ENCODE measurements at regions not wholly inside any gene's neighbourhood (a gene's known extent, or its start where the extent isn't known, plus 50 kb on each side); places are given as distances from the start of the nearest gene placed in this dataset.

DNA sequence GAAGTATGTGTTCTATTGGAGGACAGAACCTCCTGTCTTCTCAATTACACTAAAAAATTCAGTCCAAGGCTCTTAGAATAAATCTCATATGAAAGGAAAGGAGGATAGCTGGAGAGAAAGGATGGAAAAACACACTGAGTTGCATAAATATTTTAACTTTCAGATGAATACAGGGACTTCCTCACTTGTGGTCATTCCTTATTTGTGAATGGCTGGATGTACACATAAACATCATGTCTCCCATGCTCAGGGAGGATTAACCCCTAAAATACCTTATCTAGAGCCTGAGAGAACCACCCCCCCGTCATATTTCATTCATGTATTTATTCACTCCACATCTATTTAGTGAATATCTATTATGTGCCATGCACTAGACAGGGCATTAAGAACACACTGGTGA, 217.6 kb upstream of the CITED2 start:
- H3K4me3 Mint-ChIP-seq: no peak overlapping the region
- TF ChIP-seq, protein P1, sequence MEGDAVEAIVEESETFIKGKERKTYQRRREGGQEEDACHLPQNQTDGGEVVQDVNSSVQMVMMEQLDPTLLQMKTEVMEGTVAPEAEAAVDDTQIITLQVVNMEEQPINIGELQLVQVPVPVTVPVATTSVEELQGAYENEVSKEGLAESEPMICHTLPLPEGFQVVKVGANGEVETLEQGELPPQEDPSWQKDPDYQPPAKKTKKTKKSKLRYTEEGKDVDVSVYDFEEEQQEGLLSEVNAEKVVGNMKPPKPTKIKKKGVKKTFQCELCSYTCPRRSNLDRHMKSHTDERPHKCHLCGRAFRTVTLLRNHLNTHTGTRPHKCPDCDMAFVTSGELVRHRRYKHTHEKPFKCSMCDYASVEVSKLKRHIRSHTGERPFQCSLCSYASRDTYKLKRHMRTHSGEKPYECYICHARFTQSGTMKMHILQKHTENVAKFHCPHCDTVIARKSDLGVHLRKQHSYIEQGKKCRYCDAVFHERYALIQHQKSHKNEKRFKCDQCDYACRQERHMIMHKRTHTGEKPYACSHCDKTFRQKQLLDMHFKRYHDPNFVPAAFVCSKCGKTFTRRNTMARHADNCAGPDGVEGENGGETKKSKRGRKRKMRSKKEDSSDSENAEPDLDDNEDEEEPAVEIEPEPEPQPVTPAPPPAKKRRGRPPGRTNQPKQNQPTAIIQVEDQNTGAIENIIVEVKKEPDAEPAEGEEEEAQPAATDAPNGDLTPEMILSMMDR (IDR thresholded peaks at IDR 0.05): no peak
- H3K27me3 Mint-ChIP-seq (ENCODE audit: insufficient read depth): peaks cover 4% of the 10 kb centered on the region; the same call in 1 of the 2 replicates
- H3K36me3 Mint-ChIP-seq (ENCODE audit: low read depth): no peaks in the 10 kb centered on the region
- peaks cover 82% of the 10 kb centered on the region for H3K4me1 Mint-ChIP-seq (ENCODE audit: low read depth)
- H3K27ac Mint-ChIP-seq: peak overlapping the region; percentile 50
- no peaks in the 10 kb centered on the region for H3K9me3 Mint-ChIP-seq
- DNase-seq: no peak

DNA sequence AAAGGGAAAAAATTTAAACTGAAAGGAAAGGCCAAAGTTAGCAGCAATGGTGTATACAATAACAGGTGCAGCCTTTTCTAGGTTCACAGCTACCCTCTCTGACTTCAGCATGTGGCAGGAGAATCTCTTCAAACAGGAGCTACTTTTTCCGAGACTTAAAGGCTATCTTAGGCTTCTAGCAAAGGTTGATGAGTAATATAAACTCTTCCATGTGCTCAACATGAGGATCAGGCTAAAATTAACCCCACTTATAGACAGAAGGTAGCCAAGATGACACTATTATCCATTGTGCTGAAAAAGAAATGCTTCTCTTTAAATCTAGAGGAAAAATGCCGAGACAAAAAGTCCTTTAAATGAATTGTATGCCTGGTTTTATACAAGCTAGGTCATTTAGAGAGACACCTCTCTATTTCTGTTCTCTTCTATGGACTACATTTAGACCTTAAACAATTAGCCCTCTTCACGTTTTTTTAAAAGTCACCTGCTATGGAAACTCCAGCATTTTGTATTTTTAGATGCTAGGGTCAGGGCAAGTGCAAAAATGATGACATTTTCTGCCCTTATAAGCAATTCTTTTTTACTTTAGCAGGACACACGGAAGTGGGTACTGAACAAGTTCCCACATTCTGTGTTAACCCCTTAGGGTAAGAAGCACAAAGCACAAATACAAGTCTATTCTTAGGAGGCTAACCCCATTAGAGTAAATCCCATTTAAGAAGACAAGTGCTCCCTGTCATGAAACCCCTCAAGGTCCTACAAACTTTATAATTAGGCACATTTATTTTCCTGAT, 216.8 kb upstream of the CITED2 start:
- H3K27ac Mint-ChIP-seq: peak overlapping the region; percentile 55
- H3K9me3 Mint-ChIP-seq: no peaks in the 10 kb centered on the region
- H3K36me3 Mint-ChIP-seq (ENCODE audit: low read depth): no peaks in the 10 kb centered on the region
- TF ChIP-seq, protein P1 (IDR thresholded peaks at IDR 0.05): no peak
- no peak for DNase-seq
- H3K27me3 Mint-ChIP-seq (ENCODE audit: insufficient read depth): peaks cover 4% of the 10 kb centered on the region; the same call in 1 of the 2 replicates
- H3K4me1 Mint-ChIP-seq (ENCODE audit: low read depth): peaks cover 82% of the 10 kb centered on the region
- no peak overlapping the region for H3K4me3 Mint-ChIP-seq

DNA sequence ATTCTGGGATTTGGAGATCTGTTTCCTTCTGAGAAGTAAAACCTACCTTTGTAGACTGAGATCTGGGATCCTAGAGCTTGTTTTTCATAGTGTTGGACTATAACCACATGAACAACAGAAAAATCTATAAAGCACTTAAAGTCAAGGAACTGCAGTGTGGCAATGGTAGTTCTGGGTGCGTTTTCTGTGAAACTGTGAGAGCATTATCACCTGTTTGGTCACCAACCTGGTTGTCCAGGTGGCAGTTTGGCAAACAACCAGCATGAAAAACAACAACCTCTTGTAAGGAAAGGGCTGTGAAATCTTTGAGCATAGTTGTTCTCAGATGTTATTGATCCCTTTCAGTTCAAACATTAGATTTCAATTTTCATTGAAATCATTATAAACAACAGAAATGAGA, 215.8 kb upstream of the CITED2 start:
- no peak for DNase-seq
- no peaks in the 10 kb centered on the region for H3K36me3 Mint-ChIP-seq (ENCODE audit: low read depth)
- no peaks in the 10 kb centered on the region for H3K9me3 Mint-ChIP-seq
- peaks cover 4% of the 10 kb centered on the region; the same call in 1 of the 2 replicates for H3K27me3 Mint-ChIP-seq (ENCODE audit: insufficient read depth)
- TF ChIP-seq, protein P1 (IDR thresholded peaks at IDR 0.05): no peak
- peak overlapping the region; percentile 55; the same call in 1 of the 2 replicates for H3K27ac Mint-ChIP-seq
- peaks cover 78% of the 10 kb centered on the region for H3K4me1 Mint-ChIP-seq (ENCODE audit: low read depth)
- no peak overlapping the region for H3K4me3 Mint-ChIP-seq

DNA sequence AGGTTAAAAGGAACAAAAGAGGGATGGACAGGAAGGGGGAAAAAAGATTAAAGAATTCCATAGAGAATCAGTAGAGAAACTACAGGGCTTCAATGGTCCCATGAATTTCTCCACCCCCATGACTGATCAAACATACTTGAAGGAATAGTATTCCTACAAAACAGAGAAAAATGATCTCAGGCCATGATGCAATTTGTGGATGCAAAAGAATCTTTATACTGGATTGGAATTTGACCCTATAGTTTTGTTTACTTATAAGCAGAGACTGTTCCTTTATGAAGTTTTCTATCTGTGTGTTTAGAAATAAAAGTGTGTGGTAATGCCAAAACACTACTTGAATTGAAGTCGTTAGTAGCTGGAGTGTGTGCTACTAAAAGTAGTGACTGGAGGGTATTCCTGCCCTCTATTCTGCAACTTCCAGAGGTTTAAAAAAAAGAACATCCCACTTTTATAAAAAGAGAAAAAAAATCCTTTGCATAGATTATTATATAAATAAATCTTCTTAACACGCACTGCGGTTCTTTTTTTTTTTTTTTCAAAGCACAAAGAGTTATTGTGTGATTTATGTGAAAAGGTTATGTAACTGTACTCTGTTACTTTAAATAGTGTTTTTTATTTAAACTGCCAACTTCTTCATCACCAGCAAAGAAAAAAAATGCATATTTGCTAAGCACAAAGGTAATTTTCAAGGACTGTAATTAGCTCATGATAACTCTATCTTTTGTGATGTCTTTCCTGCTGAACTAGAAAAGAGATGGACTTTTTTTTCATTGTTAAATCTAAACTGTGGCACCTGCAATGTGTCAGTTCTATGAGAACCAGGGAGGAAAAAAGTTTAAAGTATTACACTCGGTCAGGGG, 214.5 kb upstream of the CITED2 start:
- Mint-ChIP-seq H3K4me3 (peak overlapping the region; percentile 66), H3K36me3 (ENCODE audit: low read depth) (no peaks in the 10 kb centered on the region), H3K9me3 (no peaks in the 10 kb centered on the region), H3K27me3 (ENCODE audit: insufficient read depth) (peaks cover 4% of the 10 kb centered on the region; the same call in 1 of the 2 replicates), H3K27ac (peak overlapping the region; percentile 94), H3K4me1 (ENCODE audit: low read depth) (peaks cover 82% of the 10 kb centered on the region)
- TF ChIP-seq, protein P1 (IDR thresholded peaks at IDR 0.05): no peak
- peak; percentile 75 for DNase-seq

DNA sequence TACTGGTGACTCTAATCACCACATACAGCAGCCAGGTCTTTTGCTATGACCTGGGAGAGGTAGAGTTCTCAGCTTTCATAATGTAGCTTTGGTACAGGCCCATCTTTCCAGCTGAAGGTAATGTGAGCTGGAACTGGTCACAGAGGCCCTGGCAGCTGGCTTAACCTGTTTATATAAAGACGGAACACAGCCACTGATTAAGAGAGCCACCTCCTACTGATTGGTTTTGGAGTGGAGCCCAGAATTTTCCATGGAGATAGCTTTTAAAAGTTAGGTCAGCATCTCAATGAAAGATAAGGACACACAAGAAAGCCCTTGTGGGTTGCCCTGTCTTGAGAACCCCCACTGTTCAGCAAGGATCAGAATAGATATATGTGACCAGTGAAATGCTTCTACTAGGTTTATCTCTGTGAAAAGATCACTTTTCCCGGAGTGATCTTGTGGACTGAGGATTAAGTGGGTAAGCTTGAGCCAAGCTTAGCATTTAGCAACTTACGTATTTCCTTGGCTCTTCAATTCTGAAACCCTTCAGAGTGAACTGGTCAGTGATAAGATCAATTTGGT, 213.7 kb upstream of the CITED2 start:
- peaks cover 4% of the 10 kb centered on the region; the same call in 1 of the 2 replicates for H3K27me3 Mint-ChIP-seq (ENCODE audit: insufficient read depth)
- TF ChIP-seq, protein P1 (IDR thresholded peaks at IDR 0.05): no peak
- peaks cover 90% of the 10 kb centered on the region for H3K4me1 Mint-ChIP-seq (ENCODE audit: low read depth)
- peak; percentile 55 for DNase-seq
- peak overlapping the region; percentile 94 for H3K27ac Mint-ChIP-seq
- peak overlapping the region; percentile 66 for H3K4me3 Mint-ChIP-seq
- no peaks in the 10 kb centered on the region for H3K36me3 Mint-ChIP-seq (ENCODE audit: low read depth)
- no peaks in the 10 kb centered on the region for H3K9me3 Mint-ChIP-seq

Measured in HFFc6 (cell line).